Uterus (tissue), 2 donors: ENCODE measurements at regions not wholly inside any gene's neighbourhood (a gene's known extent, or its start where the extent isn't known, plus 50 kb on each side); places are given as distances from the start of the nearest gene placed in this dataset.

ENCODE experiments used
- POLR2A ChIP-seq, 2 donors: fragments of 450-650 bp; IDR thresholded peaks; one replicate each; pipeline ENCODE4 v1.6.1; 2016; ENCODE audit warnings: antibody characterized with exemption in 2 of 2, mild to moderate bottlenecking in 1 of 2, moderate library complexity in 1 of 2
- TF ChIP-seq, protein P1 (sequence below), 4 experiments: fragments of 200-600 bp in 2 of 4; fragments of 450-650 bp in 2 of 4; sonication (generic) in 2 of 4; IDR thresholded peaks; one replicate each; pipeline ENCODE4 v1.5.1; 2016 to 2019; ENCODE audit warnings: antibody characterized with exemption in 4 of 4, mild to moderate bottlenecking in 2 of 4, moderate library complexity in 1 of 4

DNA sequence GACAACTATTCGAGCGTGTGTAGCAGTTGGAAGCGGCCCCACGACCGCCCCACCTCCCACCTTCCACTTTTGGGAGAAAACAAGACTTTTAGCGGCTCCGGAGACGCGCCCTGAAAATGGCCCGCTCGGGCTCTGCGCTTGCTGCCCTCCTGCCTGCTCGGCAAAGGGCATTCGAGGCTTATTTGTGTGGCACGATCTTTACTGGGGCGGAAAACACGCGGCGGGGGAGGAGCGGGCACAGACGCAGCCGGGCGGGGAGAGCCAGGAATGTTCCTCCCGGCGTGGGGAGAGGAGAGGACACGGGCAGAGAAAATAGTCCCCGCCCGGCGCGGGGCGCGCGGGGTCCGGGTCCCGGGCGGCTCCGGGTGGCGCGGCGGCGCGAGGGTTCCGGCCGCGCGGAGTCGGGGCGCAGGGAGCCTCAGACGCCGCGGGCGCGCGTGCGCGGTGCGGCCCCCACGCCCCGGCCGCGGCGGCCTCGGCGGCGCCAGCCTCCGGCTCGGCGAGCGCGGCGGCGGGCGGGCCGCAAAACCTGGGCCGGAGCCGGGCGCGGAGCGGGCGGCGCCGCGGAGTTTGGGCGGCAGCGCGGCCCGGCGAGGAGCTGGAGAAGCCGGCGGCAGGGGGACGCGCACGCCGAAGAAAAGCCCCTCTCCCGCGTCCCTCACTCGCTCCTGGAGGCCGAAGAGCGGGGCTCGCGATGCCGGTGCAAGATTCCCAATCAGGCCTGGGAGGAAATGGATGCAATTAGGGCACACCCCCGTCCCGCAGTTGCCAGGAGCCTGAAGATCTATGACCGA lies 90.0 kb upstream of the ARID1B start:
- TF ChIP-seq, protein P1, sequence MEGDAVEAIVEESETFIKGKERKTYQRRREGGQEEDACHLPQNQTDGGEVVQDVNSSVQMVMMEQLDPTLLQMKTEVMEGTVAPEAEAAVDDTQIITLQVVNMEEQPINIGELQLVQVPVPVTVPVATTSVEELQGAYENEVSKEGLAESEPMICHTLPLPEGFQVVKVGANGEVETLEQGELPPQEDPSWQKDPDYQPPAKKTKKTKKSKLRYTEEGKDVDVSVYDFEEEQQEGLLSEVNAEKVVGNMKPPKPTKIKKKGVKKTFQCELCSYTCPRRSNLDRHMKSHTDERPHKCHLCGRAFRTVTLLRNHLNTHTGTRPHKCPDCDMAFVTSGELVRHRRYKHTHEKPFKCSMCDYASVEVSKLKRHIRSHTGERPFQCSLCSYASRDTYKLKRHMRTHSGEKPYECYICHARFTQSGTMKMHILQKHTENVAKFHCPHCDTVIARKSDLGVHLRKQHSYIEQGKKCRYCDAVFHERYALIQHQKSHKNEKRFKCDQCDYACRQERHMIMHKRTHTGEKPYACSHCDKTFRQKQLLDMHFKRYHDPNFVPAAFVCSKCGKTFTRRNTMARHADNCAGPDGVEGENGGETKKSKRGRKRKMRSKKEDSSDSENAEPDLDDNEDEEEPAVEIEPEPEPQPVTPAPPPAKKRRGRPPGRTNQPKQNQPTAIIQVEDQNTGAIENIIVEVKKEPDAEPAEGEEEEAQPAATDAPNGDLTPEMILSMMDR (IDR thresholded peaks at IDR 0.05), result peak in 2 of 4 experiments; percentile 4 to 16
- TF ChIP-seq POLR2A (IDR thresholded peaks at IDR 0.05), result peak; percentile 63 to 77
